Neural progenitor cell (in vitro differentiated cells): ENCODE measurements at regions not wholly inside any gene's neighbourhood (a gene's known extent, or its start where the extent isn't known, plus 50 kb on each side); places are given as distances from the start of the nearest gene placed in this dataset.

ENCODE experiments used
- DNase-seq: peaks from one replicate; pipeline ENCODE4 v3.0.0-alpha.2; 2016; ENCODE audit warnings: low spot score
- H2AFZ ChIP-seq: fragments of 200-600 bp; sonication (generic); replicated peaks from 2 replicates; pipeline ENCODE4 v1.6.1; 2016; ENCODE audit warnings: antibody characterized with exemption
- H3F3A ChIP-seq: fragments of 200-600 bp; sonication (generic); 2 replicates; pipeline ENCODE4 v1.6.1; 2016; ENCODE audit warnings: antibody characterized with exemption, low read depth
- H3K27ac ChIP-seq: fragments of 200-600 bp; sonication (generic); 2 replicates; pipeline ENCODE4 v1.5.1; 2016; ENCODE audit warnings: mild to moderate bottlenecking
- H3K27me3 ChIP-seq: fragments of 200-600 bp; sonication (generic); 2 replicates; pipeline ENCODE4 v1.6.1; 2016; ENCODE audit warnings: mild to moderate bottlenecking, moderate library complexity
- H3K36me3 ChIP-seq: fragments of 200-600 bp; sonication (generic); 2 replicates; pipeline ENCODE4 v1.5.1; 2016
- H3K4me1 ChIP-seq: fragments of 200-600 bp; sonication (generic); 2 replicates; pipeline ENCODE4 v1.6.1; 2016; ENCODE audit warnings: mixed run types
- H3K4me2 ChIP-seq: fragments of 200-600 bp; sonication (generic); 2 replicates; pipeline ENCODE4 v1.6.1; 2016
- H3K4me3 ChIP-seq: fragments of 200-600 bp; sonication (generic); 2 replicates; pipeline ENCODE4 v1.5.1; 2016
- H3K79me2 ChIP-seq: fragments of 200-600 bp; sonication (generic); 2 replicates; pipeline ENCODE4 v1.6.1; 2016; ENCODE audit warnings: low read depth
- H3K9ac ChIP-seq: fragments of 200-600 bp; sonication (generic); 2 replicates; pipeline ENCODE4 v1.6.1; 2016
- H3K9me3 ChIP-seq: fragments of 200-600 bp; sonication (generic); 2 replicates; pipeline ENCODE4 v1.5.1; 2016; ENCODE audit warnings: low read depth
- H4K20me1 ChIP-seq: fragments of 200-600 bp; sonication (generic); 2 replicates; pipeline ENCODE4 v1.6.1; 2016; ENCODE audit warnings: low read depth
- H3K27ac Mint-ChIP-seq: 3 replicates; pipeline ENCODE4 v1.8.0; 2021; ENCODE audit warnings: mixed read lengths
- H3K27me3 Mint-ChIP-seq: 2 replicates; pipeline ENCODE4 v1.8.0; 2022; ENCODE audit warnings: low read depth, mild to moderate bottlenecking, inconsistent platforms, moderate library complexity, mixed read lengths; ENCODE audit not compliant: insufficient read depth
- H3K36me3 Mint-ChIP-seq: 3 replicates; pipeline ENCODE4 v1.8.0; 2021; ENCODE audit warnings: mixed read lengths
- H3K4me1 Mint-ChIP-seq: 3 replicates; pipeline ENCODE4 v1.8.0; 2021; ENCODE audit warnings: mixed read lengths
- H3K4me3 Mint-ChIP-seq: 3 replicates; pipeline ENCODE4 v1.8.0; 2021; ENCODE audit warnings: mild to moderate bottlenecking, moderate library complexity, mixed read lengths
- H3K9me3 Mint-ChIP-seq: 3 replicates; pipeline ENCODE4 v1.8.0; 2020; ENCODE audit warnings: mixed read lengths
- EZH2 ChIP-seq: fragments of 200-600 bp; sonication (generic); IDR thresholded peaks from 2 replicates; pipeline ENCODE4 v1.6.1; 2017; ENCODE audit warnings: antibody characterized with exemption, mild to moderate bottlenecking, moderate library complexity
- EZH2phosphoT487 ChIP-seq: fragments of 200-600 bp; sonication (generic); IDR thresholded peaks from 2 replicates; pipeline ENCODE4 v1.6.1; 2017; ENCODE audit warnings: antibody characterized with exemption
- TF ChIP-seq, protein P1 (sequence below): fragments of 200-600 bp; sonication (generic); IDR thresholded peaks from 2 replicates; pipeline ENCODE4 v1.5.1; 2017; ENCODE audit warnings: antibody characterized with exemption, mild to moderate bottlenecking

DNA sequence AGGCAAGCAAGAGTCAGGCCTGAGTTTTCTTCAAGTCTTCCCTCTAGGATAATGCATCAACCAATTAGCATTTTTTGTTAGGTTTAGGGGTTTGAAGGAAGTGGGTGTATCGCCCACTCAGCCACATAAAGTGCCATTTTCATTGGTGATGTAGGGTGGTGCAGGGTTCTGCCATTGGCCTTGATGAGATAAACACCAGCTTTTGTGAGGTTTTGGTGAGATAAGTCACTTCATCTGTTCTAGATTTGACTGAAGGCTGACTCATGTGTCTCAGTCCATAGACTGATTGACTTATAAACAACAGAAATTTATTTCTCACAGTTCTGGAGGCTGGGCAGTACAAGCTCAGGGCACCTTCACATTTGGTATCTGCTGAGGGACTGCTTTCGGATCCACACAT is 84.5 kb upstream of the C3orf80 start:
- H3K9me3 ChIP-seq: peaks cover 9% of the 10 kb centered on the region
- no peak for DNase-seq
- no peak overlapping the region for H2AFZ ChIP-seq
- H3K4me3 Mint-ChIP-seq: no peak overlapping the region
- no peak overlapping the region for H3K4me2 ChIP-seq
- no peaks in the 10 kb centered on the region for H3K36me3 ChIP-seq
- no peaks in the 10 kb centered on the region for H3K4me1 ChIP-seq
- TF ChIP-seq EZH2 (no peak), EZH2phosphoT487 (no peak)
- TF ChIP-seq, protein P1, sequence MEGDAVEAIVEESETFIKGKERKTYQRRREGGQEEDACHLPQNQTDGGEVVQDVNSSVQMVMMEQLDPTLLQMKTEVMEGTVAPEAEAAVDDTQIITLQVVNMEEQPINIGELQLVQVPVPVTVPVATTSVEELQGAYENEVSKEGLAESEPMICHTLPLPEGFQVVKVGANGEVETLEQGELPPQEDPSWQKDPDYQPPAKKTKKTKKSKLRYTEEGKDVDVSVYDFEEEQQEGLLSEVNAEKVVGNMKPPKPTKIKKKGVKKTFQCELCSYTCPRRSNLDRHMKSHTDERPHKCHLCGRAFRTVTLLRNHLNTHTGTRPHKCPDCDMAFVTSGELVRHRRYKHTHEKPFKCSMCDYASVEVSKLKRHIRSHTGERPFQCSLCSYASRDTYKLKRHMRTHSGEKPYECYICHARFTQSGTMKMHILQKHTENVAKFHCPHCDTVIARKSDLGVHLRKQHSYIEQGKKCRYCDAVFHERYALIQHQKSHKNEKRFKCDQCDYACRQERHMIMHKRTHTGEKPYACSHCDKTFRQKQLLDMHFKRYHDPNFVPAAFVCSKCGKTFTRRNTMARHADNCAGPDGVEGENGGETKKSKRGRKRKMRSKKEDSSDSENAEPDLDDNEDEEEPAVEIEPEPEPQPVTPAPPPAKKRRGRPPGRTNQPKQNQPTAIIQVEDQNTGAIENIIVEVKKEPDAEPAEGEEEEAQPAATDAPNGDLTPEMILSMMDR: no peak
- H3F3A ChIP-seq: no peaks in the 10 kb centered on the region
- no peak overlapping the region for H3K4me3 ChIP-seq
- no peaks in the 10 kb centered on the region for H3K27me3 ChIP-seq
- H4K20me1 ChIP-seq: no peaks in the 10 kb centered on the region
- peaks cover 25% of the 10 kb centered on the region for H3K4me1 Mint-ChIP-seq
- no peak overlapping the region for H3K9ac ChIP-seq
- H3K36me3 Mint-ChIP-seq: no peaks in the 10 kb centered on the region
- H3K27ac ChIP-seq: no peak overlapping the region
- no peaks in the 10 kb centered on the region for H3K79me2 ChIP-seq
- peaks cover 4% of the 10 kb centered on the region for H3K27me3 Mint-ChIP-seq
- H3K9me3 Mint-ChIP-seq: peaks cover 9% of the 10 kb centered on the region
- H3K27ac Mint-ChIP-seq: peak overlapping the region; percentile 24

DNA sequence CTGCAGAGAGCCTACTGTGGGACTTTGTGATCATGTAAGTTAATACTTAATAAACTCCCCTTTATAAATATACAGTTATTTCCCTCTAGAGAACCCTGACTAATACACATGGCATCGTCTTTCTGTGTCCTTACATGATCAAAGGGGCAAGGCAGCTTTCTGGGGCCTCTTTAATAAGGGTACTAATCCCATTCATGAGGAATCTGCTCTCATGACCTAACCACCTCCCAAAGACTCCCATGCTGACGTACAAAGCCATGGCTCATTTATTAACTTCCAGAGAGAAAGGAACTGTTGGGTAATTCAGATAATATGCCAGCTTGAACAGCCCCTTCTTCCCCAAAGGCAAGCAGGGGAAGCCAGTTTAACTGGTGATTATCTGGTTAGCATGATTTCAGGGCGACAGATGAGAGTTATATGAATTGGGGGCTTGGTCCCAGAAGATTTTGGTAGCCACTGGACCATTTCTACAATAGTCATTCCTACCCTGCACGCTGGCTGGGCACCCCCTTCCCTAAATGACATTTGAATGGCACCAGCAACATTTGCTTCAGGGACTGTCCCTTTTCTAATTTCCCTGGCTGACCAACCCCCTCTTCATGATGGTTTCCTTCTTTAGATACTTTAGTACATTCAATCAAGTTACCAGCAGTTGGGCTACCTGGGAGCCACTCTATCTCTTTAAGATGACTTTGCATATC is 83.6 kb upstream of the C3orf80 start:
- Histone ChIP-seq H3K27ac (no peak overlapping the region), H4K20me1 (no peaks in the 10 kb centered on the region), H3K4me1 (no peaks in the 10 kb centered on the region), H3K27me3 (no peaks in the 10 kb centered on the region), H3F3A (no peaks in the 10 kb centered on the region), H2AFZ (no peak overlapping the region), H3K79me2 (no peaks in the 10 kb centered on the region), H3K4me3 (no peak overlapping the region), H3K36me3 (no peaks in the 10 kb centered on the region), H3K9ac (no peak overlapping the region), H3K9me3 (peaks cover 9% of the 10 kb centered on the region), H3K4me2 (no peak overlapping the region)
- Mint-ChIP-seq H3K9me3 (peaks cover 9% of the 10 kb centered on the region), H3K27me3 (peaks cover 4% of the 10 kb centered on the region), H3K4me1 (peaks cover 16% of the 10 kb centered on the region), H3K27ac (peak overlapping the region; percentile 61), H3K4me3 (no peak overlapping the region), H3K36me3 (no peaks in the 10 kb centered on the region)
- DNase-seq: no peak
- TF ChIP-seq EZH2 (no peak), EZH2phosphoT487 (no peak)
- TF ChIP-seq, protein P1: no peak

DNA sequence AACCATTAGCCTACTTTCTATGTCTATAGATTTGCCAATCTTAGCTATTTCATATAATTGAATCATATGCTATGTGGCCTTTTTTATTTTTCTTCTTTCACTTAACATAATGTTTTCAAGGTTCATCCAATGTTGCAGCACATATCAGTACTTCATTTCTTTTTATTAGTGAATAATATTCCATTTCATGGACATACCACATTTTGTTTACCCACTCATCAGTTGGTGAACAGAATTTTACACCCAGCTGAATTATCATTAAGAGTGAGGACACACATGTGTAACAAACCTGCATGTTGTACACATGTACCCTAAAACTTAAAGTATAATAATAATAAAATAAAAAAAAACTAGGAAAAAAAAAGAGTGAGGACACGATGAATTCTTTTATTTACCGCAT is 81.7 kb upstream of the C3orf80 start:
- peaks cover 16% of the 10 kb centered on the region for H3K4me1 Mint-ChIP-seq
- H2AFZ ChIP-seq: no peak overlapping the region
- H3K27ac ChIP-seq: no peak overlapping the region
- H4K20me1 ChIP-seq: no peaks in the 10 kb centered on the region
- no peak overlapping the region for H3K9ac ChIP-seq
- H3K36me3 ChIP-seq: no peaks in the 10 kb centered on the region
- H3K9me3 Mint-ChIP-seq: peaks cover 9% of the 10 kb centered on the region
- no peak for DNase-seq
- no peak overlapping the region for H3K4me3 Mint-ChIP-seq
- no peaks in the 10 kb centered on the region for H3K36me3 Mint-ChIP-seq
- no peak overlapping the region for H3K4me2 ChIP-seq
- H3K9me3 ChIP-seq: peaks cover 9% of the 10 kb centered on the region
- no peaks in the 10 kb centered on the region for H3K27me3 ChIP-seq
- TF ChIP-seq EZH2phosphoT487 (no peak), EZH2 (no peak)
- TF ChIP-seq, protein P1: no peak
- H3K4me3 ChIP-seq: no peak overlapping the region
- H3K27ac Mint-ChIP-seq: no peak overlapping the region
- peaks cover 4% of the 10 kb centered on the region for H3K27me3 Mint-ChIP-seq
- H3F3A ChIP-seq: no peaks in the 10 kb centered on the region
- H3K4me1 ChIP-seq: no peaks in the 10 kb centered on the region
- no peaks in the 10 kb centered on the region for H3K79me2 ChIP-seq
